ENCODE measurements at regions not wholly inside any gene's neighbourhood (a gene's known extent, or its start where the extent isn't known, plus 50 kb on each side); places are given as distances from the start of the nearest gene placed in this dataset.

DNA sequence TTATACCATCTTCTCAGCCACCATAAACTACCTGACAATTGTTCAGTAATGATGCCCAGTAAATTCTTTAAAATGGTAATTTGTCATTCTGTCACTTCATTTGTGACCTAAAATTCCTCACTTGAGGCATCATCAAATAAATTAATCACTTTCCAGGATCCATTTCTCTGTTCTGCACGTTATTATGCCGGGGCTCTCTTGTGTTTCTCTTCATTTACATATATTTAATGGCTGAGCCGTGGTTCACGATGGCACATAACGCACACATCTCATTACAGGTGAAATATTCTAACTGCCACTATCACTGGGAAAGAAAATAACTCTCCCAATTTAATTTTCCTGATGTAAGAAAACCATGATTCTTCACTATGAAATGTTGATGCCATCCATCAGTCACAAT is 529.6 kb downstream of the NR4A2 start:
- CTCF ChIA-PET: no interaction called here
- Histone ChIP-seq H3K27ac (ENCODE audit: low read depth in 2 of 2, low read length in 1 of 2) (no peak overlapping the region), H3K4me1 (ENCODE audit: control insufficient read depth in 1 of 2, insufficient read depth in 2 of 2, low read depth in 1 of 2, low read length in 1 of 2) (no peaks in the 10 kb centered on the region), H3K4me3 (ENCODE audit: low read depth in 2 of 2, low read length in 1 of 2) (no peak overlapping the region), H4K20me1 (ENCODE audit: insufficient read depth) (no peaks in the 10 kb centered on the region), H3K9me2 (no peaks in the 10 kb centered on the region), H3F3A (replicated peaks; ENCODE audit: insufficient read depth) (no peaks in the 10 kb centered on the region), H3K36me3 (replicated peaks in 1 of 2; ENCODE audit: control insufficient read depth in 1 of 2, insufficient read depth in 2 of 2, low read length in 1 of 2) (no peaks in the 10 kb centered on the region), H3K27me3 (ENCODE audit: insufficient read depth) (no peaks in the 10 kb centered on the region), H3K4me2 (no peak overlapping the region), H3K9me3 (no peaks in the 10 kb centered on the region), H3K9ac (no peak overlapping the region), H2AFZ (ENCODE audit: low read depth) (no peak overlapping the region), H3K79me2 (ENCODE audit: insufficient read depth) (no peaks in the 10 kb centered on the region)
- no peak for TF ChIP-seq SMC3 (IDR thresholded peaks at IDR 0.05; ENCODE audit: low read depth, low read length)
- no peak for TF ChIP-seq NFIC (IDR thresholded peaks at IDR 0.05; ENCODE audit: borderline replicate concordance)
- TF ChIP-seq SIN3A (IDR thresholded peaks at IDR 0.05; ENCODE audit: borderline replicate concordance, low read depth, low read length): no peak
- TF ChIP-seq YY1 (IDR thresholded peaks at IDR 0.05; ENCODE audit: low read depth): no peak
- no peak for TF ChIP-seq FOSL2 (IDR thresholded peaks at IDR 0.05; ENCODE audit: borderline replicate concordance, low read depth)
- no peak for TF ChIP-seq ELF1 (IDR thresholded peaks at IDR 0.05)
- TF ChIP-seq JUND (IDR thresholded peaks at IDR 0.05): no peak
- TF ChIP-seq, protein P1, sequence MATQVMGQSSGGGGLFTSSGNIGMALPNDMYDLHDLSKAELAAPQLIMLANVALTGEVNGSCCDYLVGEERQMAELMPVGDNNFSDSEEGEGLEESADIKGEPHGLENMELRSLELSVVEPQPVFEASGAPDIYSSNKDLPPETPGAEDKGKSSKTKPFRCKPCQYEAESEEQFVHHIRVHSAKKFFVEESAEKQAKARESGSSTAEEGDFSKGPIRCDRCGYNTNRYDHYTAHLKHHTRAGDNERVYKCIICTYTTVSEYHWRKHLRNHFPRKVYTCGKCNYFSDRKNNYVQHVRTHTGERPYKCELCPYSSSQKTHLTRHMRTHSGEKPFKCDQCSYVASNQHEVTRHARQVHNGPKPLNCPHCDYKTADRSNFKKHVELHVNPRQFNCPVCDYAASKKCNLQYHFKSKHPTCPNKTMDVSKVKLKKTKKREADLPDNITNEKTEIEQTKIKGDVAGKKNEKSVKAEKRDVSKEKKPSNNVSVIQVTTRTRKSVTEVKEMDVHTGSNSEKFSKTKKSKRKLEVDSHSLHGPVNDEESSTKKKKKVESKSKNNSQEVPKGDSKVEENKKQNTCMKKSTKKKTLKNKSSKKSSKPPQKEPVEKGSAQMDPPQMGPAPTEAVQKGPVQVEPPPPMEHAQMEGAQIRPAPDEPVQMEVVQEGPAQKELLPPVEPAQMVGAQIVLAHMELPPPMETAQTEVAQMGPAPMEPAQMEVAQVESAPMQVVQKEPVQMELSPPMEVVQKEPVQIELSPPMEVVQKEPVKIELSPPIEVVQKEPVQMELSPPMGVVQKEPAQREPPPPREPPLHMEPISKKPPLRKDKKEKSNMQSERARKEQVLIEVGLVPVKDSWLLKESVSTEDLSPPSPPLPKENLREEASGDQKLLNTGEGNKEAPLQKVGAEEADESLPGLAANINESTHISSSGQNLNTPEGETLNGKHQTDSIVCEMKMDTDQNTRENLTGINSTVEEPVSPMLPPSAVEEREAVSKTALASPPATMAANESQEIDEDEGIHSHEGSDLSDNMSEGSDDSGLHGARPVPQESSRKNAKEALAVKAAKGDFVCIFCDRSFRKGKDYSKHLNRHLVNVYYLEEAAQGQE (IDR thresholded peaks at IDR 0.05; ENCODE audit: low read depth, low read length): no peak
- POLR2A ChIA-PET: no interaction called here
- 9% methylated on average over 5 of the region's 5 CpGs for WGBS (ENCODE audit: low lambda C conversion rate)
- DNase-seq: no peak

DNA sequence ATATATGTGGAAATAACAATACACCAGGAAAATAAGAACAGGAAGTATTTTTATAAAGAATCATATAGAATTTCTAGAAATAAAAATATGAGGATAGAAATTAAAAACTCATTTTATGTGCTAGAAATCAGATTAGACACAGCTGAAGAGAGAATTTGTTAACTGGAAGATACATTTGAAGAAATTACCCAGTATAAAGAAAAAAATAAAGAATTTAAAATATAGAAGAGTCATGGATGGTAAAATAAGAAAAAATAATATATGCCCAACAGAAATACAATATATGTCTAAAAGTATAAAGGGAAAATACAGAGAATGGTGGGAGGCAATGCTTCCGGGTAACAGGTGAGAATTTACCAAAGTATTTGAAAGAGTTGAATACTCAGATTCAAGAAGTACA is 539.9 kb downstream of the NR4A2 start:
- POLR2A ChIA-PET: no interaction called here

More for the DNA sequence above, 539.9 kb downstream of the NR4A2 start:
- CTCF ChIA-PET: interaction anchor here (0.5 kb wide), 1 partner anchor 46 kb away, joined by 3 read pairs; no protein-coding TSS in a partner anchor
- peaks cover 19% of the 10 kb centered on the region for H3K9me3 ChIP-seq
- H3K4me1 ChIP-seq (ENCODE audit: control insufficient read depth in 1 of 2, insufficient read depth in 2 of 2, low read depth in 1 of 2, low read length in 1 of 2): no peaks in the 10 kb centered on the region
- no peak overlapping the region for H3K9ac ChIP-seq
- WGBS (ENCODE audit: low lambda C conversion rate): 24% methylated on average over 1 of the region's 1 CpG
- no peaks in the 10 kb centered on the region for H3K79me2 ChIP-seq (ENCODE audit: insufficient read depth)
- H2AFZ ChIP-seq (ENCODE audit: low read depth): no peak overlapping the region
- H3K27me3 ChIP-seq (ENCODE audit: insufficient read depth): no peaks in the 10 kb centered on the region
- H3F3A ChIP-seq (replicated peaks; ENCODE audit: insufficient read depth): no peaks in the 10 kb centered on the region
- H3K27ac ChIP-seq (ENCODE audit: low read depth in 2 of 2, low read length in 1 of 2): no peak overlapping the region
- H3K36me3 ChIP-seq (replicated peaks in 1 of 2; ENCODE audit: control insufficient read depth in 1 of 2, insufficient read depth in 2 of 2, low read length in 1 of 2): no peaks in the 10 kb centered on the region
- no peak overlapping the region for H3K4me2 ChIP-seq
- H3K9me2 ChIP-seq: no peaks in the 10 kb centered on the region
- H3K4me3 ChIP-seq (ENCODE audit: low read depth in 2 of 2, low read length in 1 of 2): no peak overlapping the region
- no peak for DNase-seq
- TF ChIP-seq, protein P2, sequence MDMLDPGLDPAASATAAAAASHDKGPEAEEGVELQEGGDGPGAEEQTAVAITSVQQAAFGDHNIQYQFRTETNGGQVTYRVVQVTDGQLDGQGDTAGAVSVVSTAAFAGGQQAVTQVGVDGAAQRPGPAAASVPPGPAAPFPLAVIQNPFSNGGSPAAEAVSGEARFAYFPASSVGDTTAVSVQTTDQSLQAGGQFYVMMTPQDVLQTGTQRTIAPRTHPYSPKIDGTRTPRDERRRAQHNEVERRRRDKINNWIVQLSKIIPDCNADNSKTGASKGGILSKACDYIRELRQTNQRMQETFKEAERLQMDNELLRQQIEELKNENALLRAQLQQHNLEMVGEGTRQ (IDR thresholded peaks at IDR 0.05; ENCODE audit: borderline replicate concordance, low read depth, low read length): no peak
- no peak for TF ChIP-seq NRF1 (IDR thresholded peaks at IDR 0.05; ENCODE audit: low read depth, low read length)
- TF ChIP-seq POLR2AphosphoS5 (IDR thresholded peaks at IDR 0.05; ENCODE audit: low read depth, low read length): no peak
- no peak for TF ChIP-seq IRF3 (IDR thresholded peaks at IDR 0.05; ENCODE audit: low read depth, low read length)
- TF ChIP-seq RFX5 (IDR thresholded peaks at IDR 0.05; ENCODE audit: low read length): no peak
- TF ChIP-seq TCF12 (IDR thresholded peaks at IDR 0.05): no peak
- TF ChIP-seq NFIC (IDR thresholded peaks at IDR 0.05; ENCODE audit: borderline replicate concordance): no peak
- TF ChIP-seq SIN3A (IDR thresholded peaks at IDR 0.05; ENCODE audit: borderline replicate concordance, low read depth, low read length): no peak
- no peak for TF ChIP-seq ELF1 (IDR thresholded peaks at IDR 0.05)
- no peak for TF ChIP-seq MXI1 (IDR thresholded peaks at IDR 0.05; ENCODE audit: low read depth, low read length)
- TF ChIP-seq SMC3 (IDR thresholded peaks at IDR 0.05; ENCODE audit: low read depth, low read length): no peak
- no peak for TF ChIP-seq FOXM1 (IDR thresholded peaks at IDR 0.05; ENCODE audit: low read depth)
- TF ChIP-seq FOXJ3 (CRISPR knock-in tag; IDR thresholded peaks at IDR 0.05): no peak
- TF ChIP-seq, protein P3, sequence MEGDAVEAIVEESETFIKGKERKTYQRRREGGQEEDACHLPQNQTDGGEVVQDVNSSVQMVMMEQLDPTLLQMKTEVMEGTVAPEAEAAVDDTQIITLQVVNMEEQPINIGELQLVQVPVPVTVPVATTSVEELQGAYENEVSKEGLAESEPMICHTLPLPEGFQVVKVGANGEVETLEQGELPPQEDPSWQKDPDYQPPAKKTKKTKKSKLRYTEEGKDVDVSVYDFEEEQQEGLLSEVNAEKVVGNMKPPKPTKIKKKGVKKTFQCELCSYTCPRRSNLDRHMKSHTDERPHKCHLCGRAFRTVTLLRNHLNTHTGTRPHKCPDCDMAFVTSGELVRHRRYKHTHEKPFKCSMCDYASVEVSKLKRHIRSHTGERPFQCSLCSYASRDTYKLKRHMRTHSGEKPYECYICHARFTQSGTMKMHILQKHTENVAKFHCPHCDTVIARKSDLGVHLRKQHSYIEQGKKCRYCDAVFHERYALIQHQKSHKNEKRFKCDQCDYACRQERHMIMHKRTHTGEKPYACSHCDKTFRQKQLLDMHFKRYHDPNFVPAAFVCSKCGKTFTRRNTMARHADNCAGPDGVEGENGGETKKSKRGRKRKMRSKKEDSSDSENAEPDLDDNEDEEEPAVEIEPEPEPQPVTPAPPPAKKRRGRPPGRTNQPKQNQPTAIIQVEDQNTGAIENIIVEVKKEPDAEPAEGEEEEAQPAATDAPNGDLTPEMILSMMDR (IDR thresholded peaks at IDR 0.05): no peak
- no peaks in the 10 kb centered on the region for H4K20me1 ChIP-seq (ENCODE audit: insufficient read depth)
